ENCODE measurements at regions not wholly inside any gene's neighbourhood (a gene's known extent, or its start where the extent isn't known, plus 50 kb on each side); places are given as distances from the start of the nearest gene placed in this dataset.

GRCh38 chr15:39021341-39021740, 456.7 kb upstream of the RASGRP1 start:
- in situ Hi-C loops (cut with HindIII; ENCODE audit: extremely low pct_ligation_motif_present, low pct_unique_long_range_greater_than_20kb) (no loop called here), intact Hi-C loops (cut with micrococcal nuclease; ENCODE audit: unreplicated experiment) (no loop called here)
- no TSS peak for BruUV-seq (replicated peaks)
- H3K4me3 ChIP-seq (replicated peaks in 1 of 3; ENCODE audit: insufficient read depth in 1 of 3, low read depth in 2 of 3, low read length in 3 of 3), result no peak overlapping the region
- no peaks in the 10 kb centered on the region for H3K36me3 ChIP-seq (replicated peaks in 1 of 2; ENCODE audit: control insufficient read depth in 1 of 2, insufficient read depth in 2 of 2, low read length in 2 of 2)
- no peak overlapping the region for H2AFZ ChIP-seq (ENCODE audit: low read length)
- no peak overlapping the region for H3K27ac ChIP-seq (ENCODE audit: extremely low read length, insufficient read depth, low read length)
- TF ChIP-seq RNF219 (CRISPR knock-in tag; IDR thresholded peaks at IDR 0.05) (no peak), ATF7 (IDR thresholded peaks at IDR 0.05) (no peak), ATF7 (CRISPR knock-in tag; IDR thresholded peaks at IDR 0.05) (no peak), ZNF589 (CRISPR knock-in tag; conservative IDR thresholded peaks at IDR 0.05) (no peak), ZBTB8A (CRISPR knock-in tag; IDR thresholded peaks at IDR 0.05; ENCODE audit: borderline replicate concordance, low read depth) (no peak), SIX1 (CRISPR knock-in tag; IDR thresholded peaks at IDR 0.05; ENCODE audit: borderline replicate concordance) (no peak), PHF8 (CRISPR knock-in tag; IDR thresholded peaks at IDR 0.05) (no peak), ZNF616 (CRISPR knock-in tag; IDR thresholded peaks at IDR 0.05; ENCODE audit: low read depth) (no peak), JUN (CRISPR knock-in tag; IDR thresholded peaks at IDR 0.05) (no peak), ZNF737 (CRISPR knock-in tag; IDR thresholded peaks at IDR 0.05; ENCODE audit: borderline replicate concordance) (no peak), ZNF780A (CRISPR knock-in tag; IDR thresholded peaks at IDR 0.05) (no peak), USF2 (IDR thresholded peaks at IDR 0.05; ENCODE audit: low read depth, low read length) (no peak), USF2 (CRISPR knock-in tag; IDR thresholded peaks at IDR 0.05; ENCODE audit: borderline replicate concordance) (no peak), BATF2 (CRISPR knock-in tag; IDR thresholded peaks at IDR 0.05) (no peak), FOXM1 (CRISPR knock-in tag; IDR thresholded peaks at IDR 0.05) (no peak)
- no peaks in the 10 kb centered on the region for H3K79me2 ChIP-seq (ENCODE audit: insufficient read depth, low read length)
- ATAC-seq, result no peak
- WGBS (ENCODE audit: low lambda C conversion rate), result 0% methylated on average over 2 of the region's 2 CpGs
- H3K9me3 ChIP-seq (ENCODE audit: low read length), result no peaks in the 10 kb centered on the region
- CTCF ChIA-PET (ENCODE audit: low intra/inter-chr PET ratio, low total read pairs), result no interaction called here
- no peak for FAIRE-seq
- H4K20me1 ChIP-seq (ENCODE audit: insufficient read depth, low read length), result no peaks in the 10 kb centered on the region
- H3K27me3 ChIP-seq (ENCODE audit: control insufficient read depth in 1 of 2, insufficient read depth in 2 of 2, low read length in 2 of 2), result no peaks in the 10 kb centered on the region; a peak in 1 of 5 replicates
- POLR2A ChIA-PET, result no interaction called here
- no peak overlapping the region for H3K4me2 ChIP-seq (ENCODE audit: low read depth, low read length)
- DNase-seq (ENCODE audit: low spot score), result no peak
- no peak overlapping the region for H3K9ac ChIP-seq (ENCODE audit: insufficient read depth, low read depth, low read length)
- no peaks in the 10 kb centered on the region for H3K4me1 ChIP-seq (ENCODE audit: insufficient read depth, low read length)
